HCT116 (cell line): ENCODE measurements at regions not wholly inside any gene's neighbourhood (a gene's known extent, or its start where the extent isn't known, plus 50 kb on each side); places are given as distances from the start of the nearest gene placed in this dataset.

Experiments
- ATF3 ChIP-seq: IDR thresholded peaks from 2 replicates; pipeline ENCODE4 v1.6.1; 2012
- CTCF ChIP-seq, 3 experiments: fragments of 200-600 bp in 1 of 3; sonication (generic) in 1 of 3; IDR thresholded peaks in 2 of 3; conservative IDR thresholded peaks in 1 of 3; 2 replicates each; pipeline ENCODE4 v1.5.1; 2012 to 2017; ENCODE audit warnings: low read depth in 2 of 3, low read length in 2 of 3, antibody characterized with exemption in 1 of 3, borderline replicate concordance in 1 of 3, control low read depth in 1 of 3, mild to moderate bottlenecking in 1 of 3, mixed read lengths in 1 of 3, mixed run types in 1 of 3, moderate library complexity in 1 of 3; ENCODE audit not compliant: insufficient read depth in 1 of 3
- ELF1 ChIP-seq: IDR thresholded peaks from 2 replicates; pipeline ENCODE4 v1.6.1; 2012; ENCODE audit warnings: low read depth, borderline replicate concordance
- EZH2 ChIP-seq: fragments of 200-600 bp; sonication (generic); IDR thresholded peaks from 2 replicates; pipeline ENCODE4 v1.6.1; 2017; ENCODE audit warnings: antibody characterized with exemption, mixed run types
- POLR2A ChIP-seq: IDR thresholded peaks from 2 replicates; pipeline ENCODE4 v1.7.0; 2011; ENCODE audit warnings: borderline replicate concordance; ENCODE audit not compliant: insufficient read depth, insufficient read length; ENCODE audit errors: extremely low read depth
- POLR2AphosphoS5 ChIP-seq: IDR thresholded peaks from 2 replicates; pipeline ENCODE4 v1.6.1; 2011; ENCODE audit warnings: mild to moderate bottlenecking, low read depth, low read length, moderate library complexity
- RAD21 ChIP-seq: IDR thresholded peaks from 2 replicates; pipeline ENCODE4 v1.6.1; 2012; ENCODE audit warnings: low read depth, mild to moderate bottlenecking
- SIN3A ChIP-seq: IDR thresholded peaks from 2 replicates; pipeline ENCODE4 v1.6.1; 2012; ENCODE audit warnings: low read depth
- SP1 ChIP-seq: IDR thresholded peaks from 2 replicates; pipeline ENCODE4 v1.6.1; 2012; ENCODE audit warnings: low read depth
- YY1 ChIP-seq: IDR thresholded peaks from 2 replicates; pipeline ENCODE4 v1.6.1; 2011; ENCODE audit warnings: low read length, low read depth, moderate library complexity, mild to moderate bottlenecking; ENCODE audit not compliant: insufficient replicate concordance; ENCODE audit errors: extremely low read depth
- ZFX ChIP-seq: fragments of 450-650 bp; IDR thresholded peaks from 2 replicates; pipeline ENCODE4 v1.6.1; 2017

DNA sequence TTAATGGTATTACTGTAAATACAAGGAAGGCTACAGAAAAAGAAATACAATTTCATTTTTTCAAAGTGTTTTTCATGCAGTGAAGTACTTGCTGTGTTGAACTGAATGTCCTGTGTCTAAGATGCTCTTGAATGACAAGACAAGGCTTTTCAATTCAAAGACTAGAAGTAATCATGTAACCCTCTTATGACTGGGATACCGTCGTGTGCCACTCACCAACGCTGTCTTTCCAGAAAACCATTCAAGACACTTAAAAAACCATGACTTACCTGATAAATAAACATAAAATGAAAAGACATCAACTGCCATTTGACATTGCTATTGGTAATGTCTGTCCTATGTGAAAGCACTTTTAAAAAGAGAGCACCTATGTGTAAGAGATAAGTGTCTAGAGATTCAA is 183.1 kb upstream of the DPP10 start:
- TF ChIP-seq RAD21 (no peak), POLR2A (no peak), EZH2 (no peak), CTCF (IDR thresholded peaks at IDR 0.05 in 2 of 3, conservative IDR thresholded peaks at IDR 0.05 in 1 of 3; ENCODE audit: borderline replicate concordance in 1 of 3, insufficient read depth in 1 of 3, low read depth in 2 of 3, low read length in 2 of 3) (no peak), POLR2AphosphoS5 (no peak), SP1 (no peak), ATF3 (no peak), SIN3A (no peak), ELF1 (no peak), YY1 (no peak), ZFX (no peak)
